Panc1 (cell line): ENCODE measurements at regions not wholly inside any gene's neighbourhood (a gene's known extent, or its start where the extent isn't known, plus 50 kb on each side); places are given as distances from the start of the nearest gene placed in this dataset.

Experiments used
- ATAC-seq: fragments of 200-7000 bp; cut with Tn5 transposase; 2 replicates; pipeline ENCODE4 v1.9.1; 2020; ENCODE audit warnings: mild to moderate bottlenecking, moderate library complexity
- BruUV-seq: library from RNA; stranded (reverse); fragments of 400-500 nt; replicated peaks from 2 replicates; lab custom pipeline; 2021; lab: Mats Ljungman, UMichigan
- CTCF ChIA-PET: fragments of 300-600 bp; sonication (Branson Sonifier 250); formaldehyde crosslinking; loops from one replicate; lab custom pipeline; 2022; ENCODE audit warnings: antibody characterized with exemption; lab: Charles Lee
- POLR2A ChIA-PET: fragments of 300-600 bp; sonication (Branson Sonifier 250); formaldehyde crosslinking; loops from one replicate; lab custom pipeline; 2022; ENCODE audit warnings: antibody characterized with exemption; lab: Charles Lee
- DNase-seq: peaks from one replicate; pipeline ENCODE4 v3.0.0-alpha.2; 2010; ENCODE audit warnings: low read depth, low spot score
- H3K27ac ChIP-seq: 2 replicates; pipeline ENCODE4 v1.5.1; 2011; ENCODE audit warnings: mild to moderate bottlenecking, low read length, inconsistent platforms
- H3K27me3 ChIP-seq: fragments of 200-500 bp; sonication (Bioruptor generic); 2 replicates; pipeline ENCODE4 v1.6.0; 2014; ENCODE audit warnings: low read length, inconsistent platforms; ENCODE audit not compliant: control insufficient read depth, insufficient read depth
- H3K36me3 ChIP-seq: fragments of 200-500 bp; sonication (Bioruptor generic); 2 replicates; pipeline ENCODE4 v1.5.1; 2014; ENCODE audit warnings: inconsistent platforms, mild to moderate bottlenecking, low read length, moderate library complexity; ENCODE audit not compliant: control insufficient read depth, insufficient read depth
- H3K4me1 ChIP-seq: 2 replicates; pipeline ENCODE4 v1.5.1; 2011; ENCODE audit warnings: inconsistent platforms, mild to moderate bottlenecking, low read length, moderate library complexity; ENCODE audit not compliant: control insufficient read depth, insufficient read depth
- H3K4me3 ChIP-seq, 2 experiments: 2 replicates each; pipeline ENCODE4 v1.5.1; 2011 to 2012; ENCODE audit warnings: low read depth in 2 of 2, low read length in 2 of 2, mild to moderate bottlenecking in 2 of 2, inconsistent platforms in 1 of 2, moderate library complexity in 1 of 2
- H3K9me3 ChIP-seq: fragments of 200-500 bp; sonication (Bioruptor generic); 2 replicates; pipeline ENCODE4 v1.5.1; 2014; ENCODE audit warnings: low read depth, mild to moderate bottlenecking, inconsistent platforms, low read length, moderate library complexity; ENCODE audit not compliant: control insufficient read depth, insufficient read depth
- CTCF ChIP-seq: fragments of 450-650 bp; IDR thresholded peaks from 2 replicates; pipeline ENCODE4 v1.5.1; 2017; ENCODE audit warnings: mild to moderate bottlenecking
- POLR2AphosphoS5 ChIP-seq: IDR thresholded peaks from 2 replicates; pipeline ENCODE4 v1.6.1; 2012; ENCODE audit warnings: mild to moderate bottlenecking, low read depth, low read length, moderate library complexity
- REST ChIP-seq, 2 experiments: IDR thresholded peaks; 2 replicates each; pipeline ENCODE4 v1.6.1; 2011 to 2012; ENCODE audit warnings: low read depth in 2 of 2, control low read depth in 1 of 2, low read length in 1 of 2, mild to moderate bottlenecking in 1 of 2, moderate library complexity in 1 of 2; ENCODE audit not compliant: insufficient read depth in 1 of 2
- SIN3A ChIP-seq: IDR thresholded peaks from 2 replicates; pipeline ENCODE4 v1.6.1; 2012; ENCODE audit warnings: low read depth, mild to moderate bottlenecking, low read length, moderate library complexity, borderline replicate concordance; ENCODE audit not compliant: insufficient read depth
- TCF7L2 ChIP-seq: IDR thresholded peaks from 2 replicates; pipeline ENCODE4 v1.6.1; 2011; ENCODE audit warnings: mild to moderate bottlenecking, low read depth, low read length, inconsistent platforms
- in situ Hi-C: cut with HindIII; loops from 2 replicates; pipeline ENCODE4 v1.10.0; 2016; ENCODE audit warnings: low sequenced_read_pairs, low pct_unique_long_range_greater_than_20kb
- intact Hi-C: fragments of 100-400 bp; cut with micrococcal nuclease; formaldehyde crosslinking; loops from one replicate; pipeline ENCODE4 v1.10.0; 2022; ENCODE audit not compliant: unreplicated experiment

GRCh38 chrX:39595977-39596376, 501.8 kb downstream of the BCOR start:
- no peak overlapping the region for H3K27ac ChIP-seq
- POLR2A ChIA-PET, result no interaction called here
- H3K4me3 ChIP-seq, result no peak overlapping the region
- no peaks in the 10 kb centered on the region for H3K27me3 ChIP-seq
- intact Hi-C loops, result no loop called here
- CTCF ChIA-PET, result no interaction called here
- BruUV-seq, result no TSS peak
- DNase-seq (no peak), ATAC-seq (no peak)
- in situ Hi-C loops, result no loop called here
- H3K9me3 ChIP-seq, result no peaks in the 10 kb centered on the region
- no peak for TF ChIP-seq POLR2AphosphoS5
- no peak for TF ChIP-seq SIN3A
- TF ChIP-seq REST (IDR thresholded peaks at IDR 0.05; ENCODE audit: insufficient read depth in 1 of 2, low read depth in 2 of 2, low read length in 1 of 2), result no peak
- TF ChIP-seq CTCF, result no peak
- TF ChIP-seq TCF7L2, result no peak
- no peaks in the 10 kb centered on the region for H3K4me1 ChIP-seq
- no peaks in the 10 kb centered on the region for H3K36me3 ChIP-seq

- no peaks in the 10 kb centered on the region for H3K4me1 ChIP-seq
- POLR2A ChIA-PET, result no interaction called here
- ATAC-seq, result no peak
- no peak for TF ChIP-seq POLR2AphosphoS5
- TF ChIP-seq CTCF, result no peak
- TF ChIP-seq REST (IDR thresholded peaks at IDR 0.05; ENCODE audit: insufficient read depth in 1 of 2, low read depth in 2 of 2, low read length in 1 of 2), result no peak
- TF ChIP-seq TCF7L2, result no peak
- TF ChIP-seq SIN3A, result no peak
- H3K36me3 ChIP-seq, result no peaks in the 10 kb centered on the region
- DNase-seq, result no peak
- CTCF ChIA-PET, result no interaction called here
- in situ Hi-C loops (no loop called here), intact Hi-C loops (no loop called here)
- H3K9me3 ChIP-seq, result no peaks in the 10 kb centered on the region
- H3K4me3 ChIP-seq, result no peak overlapping the region
- H3K27ac ChIP-seq, result no peak overlapping the region
- H3K27me3 ChIP-seq, result no peaks in the 10 kb centered on the region
- BruUV-seq, result no TSS peak
These were observed 501.3 kb downstream of the BCOR start for GRCh38 chrX:39596437-39596836.
